Lower leg skin (tissue), 3 donors: ENCODE measurements at regions not wholly inside any gene's neighbourhood (a gene's known extent, or its start where the extent isn't known, plus 50 kb on each side); places are given as distances from the start of the nearest gene placed in this dataset.

ENCODE experiments used
- POLR2A ChIP-seq, 2 donors: fragments of 450-650 bp; IDR thresholded peaks; one replicate each; pipeline ENCODE4 v1.6.1; 2016 to 2017; ENCODE audit warnings: antibody characterized with exemption in 2 of 2, mild to moderate bottlenecking in 1 of 2, moderate library complexity in 1 of 2
- TF ChIP-seq, protein P1 (sequence below), 3 donors: fragments of 450-650 bp; IDR thresholded peaks; one replicate each; pipeline ENCODE4 v1.5.1; 2016; ENCODE audit warnings: antibody characterized with exemption in 3 of 3, mild to moderate bottlenecking in 3 of 3, moderate library complexity in 2 of 3

- TF ChIP-seq, protein P1, sequence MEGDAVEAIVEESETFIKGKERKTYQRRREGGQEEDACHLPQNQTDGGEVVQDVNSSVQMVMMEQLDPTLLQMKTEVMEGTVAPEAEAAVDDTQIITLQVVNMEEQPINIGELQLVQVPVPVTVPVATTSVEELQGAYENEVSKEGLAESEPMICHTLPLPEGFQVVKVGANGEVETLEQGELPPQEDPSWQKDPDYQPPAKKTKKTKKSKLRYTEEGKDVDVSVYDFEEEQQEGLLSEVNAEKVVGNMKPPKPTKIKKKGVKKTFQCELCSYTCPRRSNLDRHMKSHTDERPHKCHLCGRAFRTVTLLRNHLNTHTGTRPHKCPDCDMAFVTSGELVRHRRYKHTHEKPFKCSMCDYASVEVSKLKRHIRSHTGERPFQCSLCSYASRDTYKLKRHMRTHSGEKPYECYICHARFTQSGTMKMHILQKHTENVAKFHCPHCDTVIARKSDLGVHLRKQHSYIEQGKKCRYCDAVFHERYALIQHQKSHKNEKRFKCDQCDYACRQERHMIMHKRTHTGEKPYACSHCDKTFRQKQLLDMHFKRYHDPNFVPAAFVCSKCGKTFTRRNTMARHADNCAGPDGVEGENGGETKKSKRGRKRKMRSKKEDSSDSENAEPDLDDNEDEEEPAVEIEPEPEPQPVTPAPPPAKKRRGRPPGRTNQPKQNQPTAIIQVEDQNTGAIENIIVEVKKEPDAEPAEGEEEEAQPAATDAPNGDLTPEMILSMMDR (IDR thresholded peaks at IDR 0.05), result no peak
- TF ChIP-seq POLR2A (IDR thresholded peaks at IDR 0.05), result no peak
These were observed 350.6 kb upstream of the VRK2 start for GRCh38 chr2:57696016-57696415.
